ENCODE measurements at regions not wholly inside any gene's neighbourhood (a gene's known extent, or its start where the extent isn't known, plus 50 kb on each side); places are given as distances from the start of the nearest gene placed in this dataset.

- DNase-seq (no peak), FAIRE-seq (no peak)
- H3K4me3 ChIP-seq (ENCODE audit: low read length in 3 of 3): no peak overlapping the region
- no peaks in the 10 kb centered on the region for H3K9me3 ChIP-seq (ENCODE audit: control insufficient read depth in 2 of 3, insufficient read depth in 1 of 3, low read length in 3 of 3)
- H3K36me3 ChIP-seq (ENCODE audit: control insufficient read depth in 2 of 3, insufficient read depth in 3 of 3, low read length in 3 of 3): no peaks in the 10 kb centered on the region
- no peak for TF ChIP-seq CTCF (IDR thresholded peaks at IDR 0.05; ENCODE audit: borderline replicate concordance, extremely low read depth, insufficient read depth)
- H3K27ac ChIP-seq (ENCODE audit: low read depth in 2 of 2, low read length in 2 of 2): no peak overlapping the region
- H3K27me3 ChIP-seq (ENCODE audit: control insufficient read depth, insufficient read depth, low read length): no peaks in the 10 kb centered on the region
- H3K4me1 ChIP-seq (ENCODE audit: control insufficient read depth in 2 of 3, insufficient read depth in 2 of 3, low read depth in 1 of 3, low read length in 3 of 3): no peaks in the 10 kb centered on the region
- no peak overlapping the region for H3K9ac ChIP-seq (ENCODE audit: low read length in 3 of 3)
- intact Hi-C loops (cut with DNase I): no loop called here
These were observed 662.0 kb upstream of the CPEB2 start for GRCh38 chr4:14340321-14340720.

- Histone ChIP-seq H3K4me1 (ENCODE audit: control insufficient read depth in 2 of 3, insufficient read depth in 2 of 3, low read depth in 1 of 3, low read length in 3 of 3) (no peaks in the 10 kb centered on the region), H3K4me3 (ENCODE audit: low read length in 3 of 3) (no peak overlapping the region), H3K9me3 (ENCODE audit: control insufficient read depth in 2 of 3, insufficient read depth in 1 of 3, low read length in 3 of 3) (no peaks in the 10 kb centered on the region), H3K36me3 (ENCODE audit: control insufficient read depth in 2 of 3, insufficient read depth in 3 of 3, low read length in 3 of 3) (no peaks in the 10 kb centered on the region), H3K9ac (ENCODE audit: low read length in 3 of 3) (no peak overlapping the region), H3K27ac (ENCODE audit: low read depth in 2 of 2, low read length in 2 of 2) (no peak overlapping the region), H3K27me3 (ENCODE audit: control insufficient read depth, insufficient read depth, low read length) (no peaks in the 10 kb centered on the region)
- no peak for TF ChIP-seq CTCF (IDR thresholded peaks at IDR 0.05; ENCODE audit: borderline replicate concordance, extremely low read depth, insufficient read depth)
- intact Hi-C loops (cut with DNase I): no loop called here
- DNase-seq (no peak), FAIRE-seq (no peak)
These were observed 658.3 kb upstream of the CPEB2 start for GRCh38 chr4:14343961-14344360.

- no peak overlapping the region for H3K9ac ChIP-seq (ENCODE audit: low read length in 3 of 3)
- no peak overlapping the region for H3K4me3 ChIP-seq (ENCODE audit: low read length in 3 of 3)
- no peaks in the 10 kb centered on the region for H3K27me3 ChIP-seq (ENCODE audit: control insufficient read depth, insufficient read depth, low read length)
- FAIRE-seq (no peak), DNase-seq (no peak)
- no peak for TF ChIP-seq CTCF (IDR thresholded peaks at IDR 0.05; ENCODE audit: borderline replicate concordance, extremely low read depth, insufficient read depth)
- no peaks in the 10 kb centered on the region for H3K4me1 ChIP-seq (ENCODE audit: control insufficient read depth in 2 of 3, insufficient read depth in 2 of 3, low read depth in 1 of 3, low read length in 3 of 3)
- H3K9me3 ChIP-seq (ENCODE audit: control insufficient read depth in 2 of 3, insufficient read depth in 1 of 3, low read length in 3 of 3): no peaks in the 10 kb centered on the region
- H3K27ac ChIP-seq (ENCODE audit: low read depth in 2 of 2, low read length in 2 of 2): no peak overlapping the region
- H3K36me3 ChIP-seq (ENCODE audit: control insufficient read depth in 2 of 3, insufficient read depth in 3 of 3, low read length in 3 of 3): no peaks in the 10 kb centered on the region
- intact Hi-C loops (cut with DNase I): no loop called here
These were observed 656.9 kb upstream of the CPEB2 start for GRCh38 chr4:14345356-14345775.

GRCh38 chr4:14347526-14347925, 654.8 kb upstream of the CPEB2 start:
- Histone ChIP-seq H3K4me3 (ENCODE audit: low read length in 3 of 3) (no peak overlapping the region), H3K9me3 (ENCODE audit: control insufficient read depth in 2 of 3, insufficient read depth in 1 of 3, low read length in 3 of 3) (no peaks in the 10 kb centered on the region), H3K36me3 (ENCODE audit: control insufficient read depth in 2 of 3, insufficient read depth in 3 of 3, low read length in 3 of 3) (no peaks in the 10 kb centered on the region), H3K27me3 (ENCODE audit: control insufficient read depth, insufficient read depth, low read length) (no peaks in the 10 kb centered on the region), H3K4me1 (ENCODE audit: control insufficient read depth in 2 of 3, insufficient read depth in 2 of 3, low read depth in 1 of 3, low read length in 3 of 3) (no peaks in the 10 kb centered on the region), H3K27ac (ENCODE audit: low read depth in 2 of 2, low read length in 2 of 2) (no peak overlapping the region), H3K9ac (ENCODE audit: low read length in 3 of 3) (no peak overlapping the region)
- no peak for TF ChIP-seq CTCF (IDR thresholded peaks at IDR 0.05; ENCODE audit: borderline replicate concordance, extremely low read depth, insufficient read depth)
- no peak for DNase-seq
- intact Hi-C loops (cut with DNase I): no loop called here
- FAIRE-seq: no peak
